Vagina (tissue), 2 donors: ENCODE measurements at regions not wholly inside any gene's neighbourhood (a gene's known extent, or its start where the extent isn't known, plus 50 kb on each side); places are given as distances from the start of the nearest gene placed in this dataset.

ENCODE experiments used
- DNase-seq, 2 donors: peaks; one replicate each; pipeline ENCODE4 v3.0.0-alpha.2; 2017; ENCODE audit errors: extremely low spot score in 2 of 2
- H3K27ac ChIP-seq: fragments of 200-600 bp; sonication (generic); one replicate; pipeline ENCODE4 v1.5.1; 2019
- H3K27me3 ChIP-seq: fragments of 200-600 bp; sonication (generic); one replicate; pipeline ENCODE4 v1.5.1; 2019
- H3K36me3 ChIP-seq, 2 donors: fragments of 200-600 bp; sonication (generic); one replicate each; pipeline ENCODE4 v1.5.1; 2017 to 2019
- H3K4me1 ChIP-seq: fragments of 200-600 bp; sonication (generic); one replicate; pipeline ENCODE4 v1.5.1; 2019
- H3K4me3 ChIP-seq, 2 donors: fragments of 200-600 bp; sonication (generic); 1 replicate in 1 of 2; 2 replicates in 1 of 2; pipeline ENCODE4 v1.5.1; 2016 to 2019
- H3K9me3 ChIP-seq: fragments of 200-600 bp; sonication (generic); one replicate; pipeline ENCODE4 v1.5.1; 2019
- CTCF ChIP-seq, 3 experiments: fragments of 450-650 bp in 2 of 3; fragments of 200-600 bp in 1 of 3; sonication (generic) in 1 of 3; IDR thresholded peaks; one replicate each; pipeline ENCODE4 v1.5.1; 2017 to 2019; ENCODE audit warnings: antibody characterized with exemption in 3 of 3, mild to moderate bottlenecking in 2 of 3, moderate library complexity in 2 of 3
- POLR2A ChIP-seq, 2 donors: fragments of 450-650 bp; IDR thresholded peaks; one replicate each; pipeline ENCODE4 v1.6.1; 2017; ENCODE audit warnings: antibody characterized with exemption in 2 of 2, mild to moderate bottlenecking in 2 of 2, moderate library complexity in 2 of 2
- POLR2AphosphoS5 ChIP-seq, 2 donors: sonication (generic); formaldehyde crosslinking; IDR thresholded peaks; one replicate each; pipeline ENCODE4 v1.9.0; 2017; ENCODE audit warnings: antibody characterized with exemption in 2 of 2, mild to moderate bottlenecking in 2 of 2, low read depth in 1 of 2; ENCODE audit not compliant: insufficient read depth in 1 of 2
- intact Hi-C: fragments of 100-400 bp; cut with DNase I; formaldehyde crosslinking; loops from one replicate; pipeline ENCODE4 v1.15.1; 2023

- H3K9me3 ChIP-seq, result no peaks in the 10 kb centered on the region
- no peak for TF ChIP-seq POLR2AphosphoS5 (IDR thresholded peaks at IDR 0.05; ENCODE audit: insufficient read depth in 1 of 2, low read depth in 1 of 2)
- TF ChIP-seq POLR2A (IDR thresholded peaks at IDR 0.05), result no peak
- no peak for TF ChIP-seq CTCF (IDR thresholded peaks at IDR 0.05)
- no peak overlapping the region for H3K27ac ChIP-seq
- no peaks in the 10 kb centered on the region for H3K27me3 ChIP-seq
- no peak overlapping the region for H3K4me3 ChIP-seq
- intact Hi-C loops, result no loop called here
- H3K36me3 ChIP-seq, result no peaks in the 10 kb centered on the region
- H3K4me1 ChIP-seq, result no peaks in the 10 kb centered on the region
- no peak for DNase-seq
Measured at GRCh38 chr17:43315858-43316521, 82.2 kb upstream of the RNU2-1 start.

DNA sequence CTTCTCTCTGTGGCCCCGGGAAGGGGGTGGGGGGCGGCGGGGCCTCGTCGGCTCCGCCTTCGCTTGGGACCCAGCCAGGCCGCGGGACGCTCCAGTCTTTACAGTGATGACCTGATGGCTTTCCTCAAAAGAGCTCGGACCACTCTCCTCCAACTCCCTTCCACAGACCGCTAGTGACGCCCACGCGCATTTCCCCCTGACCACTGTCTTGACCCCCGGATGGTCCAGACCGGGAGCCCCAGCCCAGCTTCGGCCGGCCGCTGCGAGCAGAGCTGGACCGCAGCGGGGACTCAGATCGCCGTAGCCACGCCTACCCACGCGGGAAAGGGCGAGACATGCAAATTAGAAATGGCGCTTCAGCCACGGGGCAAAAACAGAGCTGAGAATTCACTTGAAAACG, 81.6 kb upstream of the RNU2-1 start:
- Histone ChIP-seq H3K4me1 (no peaks in the 10 kb centered on the region), H3K4me3 (no peak overlapping the region), H3K36me3 (no peaks in the 10 kb centered on the region), H3K9me3 (no peaks in the 10 kb centered on the region), H3K27ac (no peak overlapping the region), H3K27me3 (no peaks in the 10 kb centered on the region)
- TF ChIP-seq POLR2AphosphoS5 (IDR thresholded peaks at IDR 0.05; ENCODE audit: insufficient read depth in 1 of 2, low read depth in 1 of 2) (no peak), POLR2A (IDR thresholded peaks at IDR 0.05) (no peak), CTCF (IDR thresholded peaks at IDR 0.05) (no peak)
- intact Hi-C loops, result no loop called here
- DNase-seq, result no peak

DNA sequence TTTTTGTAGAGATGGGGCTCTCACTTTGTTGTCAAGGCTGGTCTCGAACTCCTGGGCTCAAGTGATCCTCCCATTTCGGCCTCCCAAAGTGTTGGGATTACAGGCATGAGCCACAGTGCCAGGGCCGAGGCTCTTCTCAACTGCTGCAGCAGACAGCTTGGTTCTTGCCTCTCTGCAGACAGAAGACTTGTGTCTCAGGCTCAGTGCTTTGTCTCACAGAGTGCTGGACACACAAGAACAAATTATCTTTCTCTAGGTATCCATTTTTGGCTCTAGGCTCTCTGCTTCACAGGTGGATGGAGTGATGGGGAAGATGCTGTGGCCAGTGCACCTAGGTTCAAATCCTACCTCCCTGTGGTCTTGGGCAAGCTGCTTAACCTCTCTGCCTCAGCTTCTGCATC, 80.8 kb upstream of the RNU2-1 start:
- no peaks in the 10 kb centered on the region for H3K36me3 ChIP-seq
- no peak for DNase-seq
- intact Hi-C loops, result no loop called here
- no peak overlapping the region for H3K4me3 ChIP-seq
- TF ChIP-seq POLR2A (IDR thresholded peaks at IDR 0.05) (no peak), CTCF (IDR thresholded peaks at IDR 0.05) (no peak), POLR2AphosphoS5 (IDR thresholded peaks at IDR 0.05; ENCODE audit: insufficient read depth in 1 of 2, low read depth in 1 of 2) (no peak)
- no peaks in the 10 kb centered on the region for H3K27me3 ChIP-seq
- no peak overlapping the region for H3K27ac ChIP-seq
- no peaks in the 10 kb centered on the region for H3K9me3 ChIP-seq
- no peaks in the 10 kb centered on the region for H3K4me1 ChIP-seq

DNA sequence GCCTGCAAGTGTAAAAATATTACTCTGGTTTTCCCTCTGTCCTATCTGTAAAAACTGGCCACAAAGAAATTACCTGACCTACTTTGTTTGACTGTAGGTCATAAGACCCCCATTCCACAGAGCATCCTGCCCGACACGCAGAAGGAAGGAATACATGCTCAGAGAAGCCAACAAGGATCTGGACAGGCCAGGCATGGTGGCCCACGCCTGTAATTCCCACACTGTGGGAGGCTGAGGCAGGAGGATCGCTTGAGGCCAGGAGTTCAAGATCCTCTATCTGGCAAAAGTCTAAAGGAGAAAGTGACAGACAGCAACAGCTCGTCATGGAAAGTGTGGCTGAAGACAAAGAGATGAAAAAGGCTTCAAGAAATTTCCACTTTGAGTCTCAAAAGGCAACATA, 78.2 kb upstream of the RNU2-1 start:
- Histone ChIP-seq H3K9me3 (no peaks in the 10 kb centered on the region), H3K27ac (no peak overlapping the region), H3K27me3 (no peaks in the 10 kb centered on the region), H3K4me1 (no peaks in the 10 kb centered on the region), H3K4me3 (no peak overlapping the region), H3K36me3 (no peaks in the 10 kb centered on the region)
- intact Hi-C loops, result no loop called here
- no peak for DNase-seq
- TF ChIP-seq POLR2AphosphoS5 (IDR thresholded peaks at IDR 0.05; ENCODE audit: insufficient read depth in 1 of 2, low read depth in 1 of 2) (no peak), CTCF (IDR thresholded peaks at IDR 0.05) (no peak), POLR2A (IDR thresholded peaks at IDR 0.05) (no peak)

GRCh38 chr17:43309505-43310332, 75.9 kb upstream of the RNU2-1 start:
- Histone ChIP-seq H3K9me3 (no peaks in the 10 kb centered on the region), H3K4me3 (no peak overlapping the region), H3K27me3 (no peaks in the 10 kb centered on the region), H3K4me1 (no peaks in the 10 kb centered on the region), H3K36me3 (no peaks in the 10 kb centered on the region), H3K27ac (no peak overlapping the region)
- no peak for DNase-seq
- TF ChIP-seq POLR2AphosphoS5 (IDR thresholded peaks at IDR 0.05; ENCODE audit: insufficient read depth in 1 of 2, low read depth in 1 of 2), result no peak
- no peak for TF ChIP-seq CTCF (IDR thresholded peaks at IDR 0.05)
- no peak for TF ChIP-seq POLR2A (IDR thresholded peaks at IDR 0.05)
- intact Hi-C loops, result no loop called here
